ENCODE measurements at regions not wholly inside any gene's neighbourhood (a gene's known extent, or its start where the extent isn't known, plus 50 kb on each side); places are given as distances from the start of the nearest gene placed in this dataset.

GRCh38 chr9:21549890-21550289, 67.8 kb upstream of the IFNE start:
- TF ChIP-seq CTCF (IDR thresholded peaks at IDR 0.05) (no peak), POLR2A (IDR thresholded peaks at IDR 0.05) (no peak), EP300 (IDR thresholded peaks at IDR 0.05) (no peak)

Measured in ovary (tissue), 3 donors.